NB4 (cell line): ENCODE measurements at regions not wholly inside any gene's neighbourhood (a gene's known extent, or its start where the extent isn't known, plus 50 kb on each side); places are given as distances from the start of the nearest gene placed in this dataset.

ENCODE experiments used
- MAX ChIP-seq: IDR thresholded peaks from 2 replicates; pipeline ENCODE4 v1.6.1; 2011; ENCODE audit warnings: low read depth, low read length
- MYC ChIP-seq: IDR thresholded peaks from 2 replicates; pipeline ENCODE4 v1.6.1; 2011; ENCODE audit warnings: low read depth, low read length
- POLR2A ChIP-seq: IDR thresholded peaks from 2 replicates; pipeline ENCODE4 v1.6.1; 2011; ENCODE audit warnings: mild to moderate bottlenecking; ENCODE audit not compliant: insufficient read length; ENCODE audit errors: extremely low read depth
- TF ChIP-seq, protein P1 (sequence below): IDR thresholded peaks from one replicate; pipeline ENCODE4 v1.5.1; 2012; ENCODE audit warnings: low read depth, low read length

DNA sequence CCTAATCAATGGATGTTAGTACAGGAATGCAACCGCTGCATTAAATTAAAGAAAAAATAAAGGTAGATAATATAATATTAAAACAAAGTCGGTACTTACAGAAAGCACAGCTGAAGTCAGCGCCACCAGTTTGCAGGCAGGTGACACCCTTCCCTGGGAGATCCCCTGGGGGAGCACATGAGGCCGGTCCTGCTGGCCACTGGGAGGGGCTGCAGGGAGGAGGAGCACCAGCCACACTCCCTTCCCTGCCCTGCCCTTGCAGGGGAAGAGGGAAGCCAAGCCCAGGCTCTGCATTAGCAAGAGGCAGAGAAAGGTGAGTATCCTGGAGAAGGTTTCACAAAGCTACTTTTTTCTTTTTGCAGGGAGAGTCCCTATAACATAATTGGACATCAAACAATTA, 507.0 kb downstream of the AJAP1 start:
- TF ChIP-seq POLR2A: no peak
- TF ChIP-seq, protein P1, sequence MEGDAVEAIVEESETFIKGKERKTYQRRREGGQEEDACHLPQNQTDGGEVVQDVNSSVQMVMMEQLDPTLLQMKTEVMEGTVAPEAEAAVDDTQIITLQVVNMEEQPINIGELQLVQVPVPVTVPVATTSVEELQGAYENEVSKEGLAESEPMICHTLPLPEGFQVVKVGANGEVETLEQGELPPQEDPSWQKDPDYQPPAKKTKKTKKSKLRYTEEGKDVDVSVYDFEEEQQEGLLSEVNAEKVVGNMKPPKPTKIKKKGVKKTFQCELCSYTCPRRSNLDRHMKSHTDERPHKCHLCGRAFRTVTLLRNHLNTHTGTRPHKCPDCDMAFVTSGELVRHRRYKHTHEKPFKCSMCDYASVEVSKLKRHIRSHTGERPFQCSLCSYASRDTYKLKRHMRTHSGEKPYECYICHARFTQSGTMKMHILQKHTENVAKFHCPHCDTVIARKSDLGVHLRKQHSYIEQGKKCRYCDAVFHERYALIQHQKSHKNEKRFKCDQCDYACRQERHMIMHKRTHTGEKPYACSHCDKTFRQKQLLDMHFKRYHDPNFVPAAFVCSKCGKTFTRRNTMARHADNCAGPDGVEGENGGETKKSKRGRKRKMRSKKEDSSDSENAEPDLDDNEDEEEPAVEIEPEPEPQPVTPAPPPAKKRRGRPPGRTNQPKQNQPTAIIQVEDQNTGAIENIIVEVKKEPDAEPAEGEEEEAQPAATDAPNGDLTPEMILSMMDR: no peak
- TF ChIP-seq MAX: no peak
- no peak for TF ChIP-seq MYC
